Endothelial cell of umbilical vein (primary cell): ENCODE measurements at regions not wholly inside any gene's neighbourhood (a gene's known extent, or its start where the extent isn't known, plus 50 kb on each side); places are given as distances from the start of the nearest gene placed in this dataset.

Experiments
- BruUV-seq: library from RNA; stranded (reverse); fragments of 400-500 nt; replicated peaks from 2 replicates; lab custom pipeline; 2021; lab: Mats Ljungman, UMichigan
- CTCF ChIA-PET: fragments of 300-600, 350-600 bp; sonication (Branson Sonifier 250); formaldehyde crosslinking; loops from one replicate; lab custom pipeline; 2021; ENCODE audit warnings: antibody characterized with exemption, inconsistent platforms; lab: Charles Lee
- POLR2A ChIA-PET: fragments of 300-600, 350-600 bp; sonication (Branson Sonifier 250); formaldehyde crosslinking; loops from one replicate; lab custom pipeline; 2021; ENCODE audit warnings: antibody characterized with exemption, inconsistent platforms; lab: Charles Lee
- DNase-seq: peaks from one replicate; pipeline ENCODE4 v3.0.0-alpha.2; 2011; ENCODE audit warnings: low read depth, low spot score
- FAIRE-seq: peaks from 2 replicates; lab custom pipeline; 2011; peaks lifted over from hg19 to GRCh38; lab: Jason Lieb, UNC
- H2AFZ ChIP-seq: 2 replicates; pipeline ENCODE4 v1.6.0; 2012; ENCODE audit warnings: low read depth, low read length, control low read depth, inconsistent platforms
- H3K27ac ChIP-seq: 2 replicates; pipeline ENCODE4 v1.5.1; 2011; ENCODE audit warnings: low read depth, mild to moderate bottlenecking, control low read depth, low read length, moderate library complexity; ENCODE audit not compliant: insufficient read depth
- H3K27me3 ChIP-seq, 2 experiments: 2 replicates each; pipeline versions ENCODE4 v1.6.0 to v1.6.1; 2011; ENCODE audit warnings: low read length in 2 of 2, mixed read lengths in 1 of 2; ENCODE audit not compliant: control insufficient read depth in 2 of 2, insufficient read depth in 2 of 2
- H3K36me3 ChIP-seq, 2 experiments: 2 replicates in 1 of 2; 3 replicates in 1 of 2; pipeline ENCODE4 v1.5.1; 2011; ENCODE audit warnings: low read length in 2 of 2, mild to moderate bottlenecking in 1 of 2, moderate library complexity in 1 of 2; ENCODE audit not compliant: control insufficient read depth in 2 of 2, insufficient read depth in 2 of 2; ENCODE audit errors: extremely low read depth in 1 of 2
- H3K4me1 ChIP-seq: 3 replicates; pipeline ENCODE4 v1.5.1; 2011; ENCODE audit warnings: mild to moderate bottlenecking, low read length; ENCODE audit not compliant: control insufficient read depth, insufficient read depth; ENCODE audit errors: extremely low read depth
- H3K4me2 ChIP-seq: 2 replicates; pipeline ENCODE4 v1.6.1; 2011; ENCODE audit warnings: low read length, control low read depth, mixed read lengths; ENCODE audit not compliant: insufficient read depth
- H3K4me3 ChIP-seq, 3 experiments: fragments of 200-600 bp in 1 of 3; sonication (generic), shearing (Covaris generic) in 1 of 3; replicated peaks in 1 of 3; 2 replicates each; pipeline ENCODE4 v1.5.1; 2011 to 2016; ENCODE audit warnings: control low read depth in 3 of 3, low read length in 3 of 3, mild to moderate bottlenecking in 2 of 3, inconsistent platforms in 1 of 3, low read depth in 1 of 3, moderate library complexity in 1 of 3; ENCODE audit not compliant: insufficient read depth in 1 of 3
- H3K79me2 ChIP-seq: 2 replicates; pipeline ENCODE4 v1.6.0; 2012; ENCODE audit warnings: low read length, inconsistent platforms; ENCODE audit not compliant: control insufficient read depth, insufficient read depth
- H3K9ac ChIP-seq: replicated peaks from 2 replicates; pipeline ENCODE3; 2011; ENCODE audit warnings: low read length, control low read depth; ENCODE audit not compliant: insufficient read depth; ENCODE audit errors: extremely low read depth
- H3K9me1 ChIP-seq: replicated peaks from 3 replicates; pipeline ENCODE4 v1.6.0; 2011; ENCODE audit warnings: mild to moderate bottlenecking, low read length; ENCODE audit not compliant: control insufficient read depth, insufficient read depth; ENCODE audit errors: extremely low read depth
- H3K9me3 ChIP-seq: replicated peaks from 2 replicates; pipeline ENCODE4 v1.5.1; 2012; ENCODE audit warnings: low read length, inconsistent platforms; ENCODE audit not compliant: control insufficient read depth, insufficient read depth
- H4K20me1 ChIP-seq: replicated peaks from 2 replicates; pipeline ENCODE3; 2011; ENCODE audit warnings: mild to moderate bottlenecking, low read length; ENCODE audit not compliant: control insufficient read depth, insufficient read depth; ENCODE audit errors: extremely low read depth
- CTCF ChIP-seq, 2 donors: IDR thresholded peaks; 1 replicate in 1 of 2; 2 replicates in 1 of 2; pipeline ENCODE4 v1.5.1; 2011; ENCODE audit warnings: low read length in 2 of 2, mild to moderate bottlenecking in 2 of 2, moderate library complexity in 2 of 2, control low read depth in 1 of 2, inconsistent platforms in 1 of 2, low read depth in 1 of 2; ENCODE audit not compliant: insufficient read depth in 1 of 2; ENCODE audit errors: extremely low read depth in 1 of 2
- EZH2 ChIP-seq: IDR thresholded peaks from 2 replicates; pipeline ENCODE4 v1.6.1; 2012; ENCODE audit warnings: borderline replicate concordance, low read depth, mild to moderate bottlenecking, moderate library complexity, low read length, inconsistent platforms; ENCODE audit not compliant: severe bottlenecking
- FOS ChIP-seq: IDR thresholded peaks from 2 replicates; pipeline ENCODE4 v1.6.1; 2011; ENCODE audit warnings: mild to moderate bottlenecking, low read length, moderate library complexity, borderline replicate concordance; ENCODE audit not compliant: insufficient read depth
- GATA2 ChIP-seq: IDR thresholded peaks from 2 replicates; pipeline ENCODE4 v1.7.0; 2011; ENCODE audit warnings: low read depth, mild to moderate bottlenecking, moderate library complexity, mixed read lengths, low read length; ENCODE audit not compliant: insufficient read length, insufficient read depth
- JUN ChIP-seq: IDR thresholded peaks from 2 replicates; pipeline ENCODE4 v1.6.1; 2011; ENCODE audit warnings: borderline replicate concordance, low read depth; ENCODE audit not compliant: insufficient read length, insufficient read depth
- MAX ChIP-seq: IDR thresholded peaks from 2 replicates; pipeline ENCODE4 v1.6.1; 2011; ENCODE audit not compliant: insufficient read depth, insufficient read length
- MYC ChIP-seq: IDR thresholded peaks from one replicate; pipeline ENCODE4 v1.6.1; 2011; ENCODE audit warnings: mild to moderate bottlenecking, low read depth, low read length
- POLR2A ChIP-seq: IDR thresholded peaks from 2 replicates; pipeline ENCODE4 v1.6.1; 2012; ENCODE audit warnings: low read depth, mild to moderate bottlenecking, control low read depth, low read length
- POLR2AphosphoS5 ChIP-seq: IDR thresholded peaks from 2 replicates; pipeline ENCODE4 v1.6.1; 2012; ENCODE audit warnings: low read depth, mild to moderate bottlenecking, control low read depth, low read length, moderate library complexity; ENCODE audit not compliant: insufficient read depth
- dilution Hi-C: fragments of 300-500 bp; cut with MboI; formaldehyde crosslinking; loops from one replicate; pipeline ENCODE4 v1.15.0; 2019; ENCODE audit warnings: low sequenced_read_pairs; ENCODE audit not compliant: extremely low pct_ligation_motif_present
- intact Hi-C: fragments of 100-400 bp; cut with micrococcal nuclease; formaldehyde crosslinking; loops from one replicate; pipeline ENCODE4 v1.10.0; 2022

GRCh38 chr12:81874586-81874985, 115.4 kb upstream of the PPFIA2 start:
- no peak for FAIRE-seq
- H2AFZ ChIP-seq, result no peak overlapping the region
- H3K27ac ChIP-seq, result no peak overlapping the region
- no peaks in the 10 kb centered on the region for H3K9me3 ChIP-seq
- no peaks in the 10 kb centered on the region for H3K36me3 ChIP-seq
- DNase-seq, result no peak
- no peaks in the 10 kb centered on the region for H3K4me1 ChIP-seq
- H3K4me3 ChIP-seq, result no peak overlapping the region
- no peaks in the 10 kb centered on the region for H3K27me3 ChIP-seq
- no peaks in the 10 kb centered on the region for H3K9me1 ChIP-seq
- H3K9ac ChIP-seq, result no peak overlapping the region
- ChIA-PET CTCF (no interaction called here), POLR2A (no interaction called here)
- intact Hi-C loops (no loop called here), dilution Hi-C loops (no loop called here)
- TF ChIP-seq JUN, result no peak
- TF ChIP-seq POLR2A, result no peak
- TF ChIP-seq FOS, result no peak
- no peak for TF ChIP-seq GATA2
- no peak for TF ChIP-seq MAX
- no peak for TF ChIP-seq CTCF (IDR thresholded peaks at IDR 0.05; ENCODE audit: extremely low read depth in 1 of 2, insufficient read depth in 1 of 2, low read depth in 1 of 2, low read length in 2 of 2)
- H4K20me1 ChIP-seq, result no peaks in the 10 kb centered on the region
- no peak overlapping the region for H3K4me2 ChIP-seq
- BruUV-seq, result no TSS peak
- no peaks in the 10 kb centered on the region for H3K79me2 ChIP-seq

GRCh38 chr12:81874166-81874565, 115.0 kb upstream of the PPFIA2 start:
- Histone ChIP-seq H3K27ac (no peak overlapping the region), H3K4me1 (no peaks in the 10 kb centered on the region), H3K9me3 (no peaks in the 10 kb centered on the region), H3K4me2 (no peak overlapping the region), H3K27me3 (no peaks in the 10 kb centered on the region), H3K36me3 (no peaks in the 10 kb centered on the region), H3K4me3 (no peak overlapping the region), H4K20me1 (no peaks in the 10 kb centered on the region), H3K79me2 (no peaks in the 10 kb centered on the region), H3K9ac (no peak overlapping the region), H2AFZ (no peak overlapping the region), H3K9me1 (no peaks in the 10 kb centered on the region)
- intact Hi-C loops (no loop called here), dilution Hi-C loops (no loop called here)
- ChIA-PET CTCF (no interaction called here), POLR2A (no interaction called here)
- TF ChIP-seq MYC, result no peak
- no peak for TF ChIP-seq POLR2A
- TF ChIP-seq GATA2, result no peak
- no peak for TF ChIP-seq POLR2AphosphoS5
- no peak for TF ChIP-seq MAX
- TF ChIP-seq FOS, result no peak
- no peak for TF ChIP-seq JUN
- TF ChIP-seq CTCF (IDR thresholded peaks at IDR 0.05; ENCODE audit: extremely low read depth in 1 of 2, insufficient read depth in 1 of 2, low read depth in 1 of 2, low read length in 2 of 2), result no peak
- TF ChIP-seq EZH2, result no peak
- DNase-seq (no peak), FAIRE-seq (no peak)
- no TSS peak for BruUV-seq
